NCI-H1417 treated with DMSO at 0.1 percent for 48 hours (cell line): ENCODE measurements at regions not wholly inside any gene's neighbourhood (a gene's known extent, or its start where the extent isn't known, plus 50 kb on each side); places are given as distances from the start of the nearest gene placed in this dataset.
"Not testable (repeated sequence)": the region's sequence is repeated elsewhere in the genome, so short reads cannot be mapped to it uniquely, and the experiment has no call there.

Source experiments
- DNase-seq: peaks from one replicate; lab custom pipeline; 2025; lab: John Stamatoyannopoulos, UW

DNA sequence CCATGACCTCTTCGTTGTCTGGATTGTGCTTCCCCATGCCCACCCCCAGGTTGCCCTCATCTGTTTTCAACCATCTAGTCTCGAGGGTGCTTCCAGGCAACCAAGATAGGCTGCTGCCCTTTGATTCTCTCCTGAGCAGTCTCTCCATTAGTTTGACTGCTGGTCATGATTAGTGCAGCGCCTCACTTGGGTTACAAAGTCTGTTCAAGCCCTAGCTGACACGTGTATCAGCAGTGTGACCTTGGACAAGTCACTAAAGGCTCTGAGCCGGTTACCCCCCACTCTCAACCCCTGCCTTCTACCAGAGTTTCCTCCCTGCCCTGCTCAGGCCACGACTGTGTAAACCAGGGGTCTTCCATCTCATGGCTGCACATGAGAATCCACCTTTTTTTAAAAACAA lies 185.3 kb upstream of the PWP1 start:
- no peak for DNase-seq

DNA sequence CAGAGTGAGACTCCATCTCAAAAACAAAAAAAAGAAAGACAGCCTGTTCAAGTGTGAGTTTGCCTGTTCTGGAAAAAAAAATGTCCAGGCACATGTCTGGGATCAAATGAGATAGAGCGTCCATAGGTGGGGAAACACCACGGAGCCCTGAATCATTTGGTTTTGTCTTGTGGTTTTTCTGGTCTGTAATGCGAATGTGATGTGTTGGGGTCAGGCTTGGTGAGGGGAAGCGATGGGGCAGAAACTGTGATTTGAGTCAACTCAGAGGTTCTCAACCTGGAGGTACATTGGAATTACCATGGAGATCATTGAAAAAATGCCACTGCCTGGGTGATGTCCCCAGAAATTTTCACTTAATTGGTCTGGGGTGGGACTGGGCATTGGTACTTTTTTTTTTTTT lies 183.9 kb upstream of the PWP1 start:
- DNase-seq: no peak

DNA sequence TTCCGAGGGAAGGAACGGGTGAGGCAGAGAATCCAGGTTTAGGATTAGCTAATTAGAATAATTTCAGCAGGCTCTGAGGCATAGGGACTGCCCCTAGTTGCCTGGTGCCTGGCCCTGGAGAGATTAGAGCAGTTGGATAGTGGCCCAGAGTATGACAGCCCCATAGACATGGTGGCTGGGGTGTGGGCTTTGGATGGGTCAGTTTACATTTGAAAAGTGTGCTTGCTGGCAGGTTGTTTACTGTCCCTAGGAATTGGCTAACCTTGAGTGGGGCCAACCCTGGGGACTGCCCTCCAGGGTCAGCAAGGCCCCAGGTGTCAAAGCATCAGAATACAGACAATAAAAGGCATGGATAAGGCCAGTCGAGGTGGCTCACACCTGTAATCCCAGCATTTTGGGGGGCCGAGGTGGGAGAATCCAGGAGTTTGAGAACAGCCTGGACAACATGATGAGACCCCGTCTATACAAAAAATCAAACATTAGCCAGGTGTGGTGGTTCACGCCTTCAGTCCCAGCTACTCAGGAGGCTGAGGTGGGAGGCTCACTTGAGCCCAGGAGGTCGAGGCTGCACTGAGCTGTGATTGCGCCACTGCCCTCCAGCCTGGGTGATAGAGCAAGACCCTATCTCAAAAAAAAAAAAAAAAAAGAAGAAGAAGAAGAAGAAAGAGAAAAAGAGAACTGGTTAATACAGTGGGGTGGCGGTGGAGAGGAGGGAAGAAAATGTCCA lies 182.3 kb upstream of the PWP1 start:
- DNase-seq: no peak

DNA sequence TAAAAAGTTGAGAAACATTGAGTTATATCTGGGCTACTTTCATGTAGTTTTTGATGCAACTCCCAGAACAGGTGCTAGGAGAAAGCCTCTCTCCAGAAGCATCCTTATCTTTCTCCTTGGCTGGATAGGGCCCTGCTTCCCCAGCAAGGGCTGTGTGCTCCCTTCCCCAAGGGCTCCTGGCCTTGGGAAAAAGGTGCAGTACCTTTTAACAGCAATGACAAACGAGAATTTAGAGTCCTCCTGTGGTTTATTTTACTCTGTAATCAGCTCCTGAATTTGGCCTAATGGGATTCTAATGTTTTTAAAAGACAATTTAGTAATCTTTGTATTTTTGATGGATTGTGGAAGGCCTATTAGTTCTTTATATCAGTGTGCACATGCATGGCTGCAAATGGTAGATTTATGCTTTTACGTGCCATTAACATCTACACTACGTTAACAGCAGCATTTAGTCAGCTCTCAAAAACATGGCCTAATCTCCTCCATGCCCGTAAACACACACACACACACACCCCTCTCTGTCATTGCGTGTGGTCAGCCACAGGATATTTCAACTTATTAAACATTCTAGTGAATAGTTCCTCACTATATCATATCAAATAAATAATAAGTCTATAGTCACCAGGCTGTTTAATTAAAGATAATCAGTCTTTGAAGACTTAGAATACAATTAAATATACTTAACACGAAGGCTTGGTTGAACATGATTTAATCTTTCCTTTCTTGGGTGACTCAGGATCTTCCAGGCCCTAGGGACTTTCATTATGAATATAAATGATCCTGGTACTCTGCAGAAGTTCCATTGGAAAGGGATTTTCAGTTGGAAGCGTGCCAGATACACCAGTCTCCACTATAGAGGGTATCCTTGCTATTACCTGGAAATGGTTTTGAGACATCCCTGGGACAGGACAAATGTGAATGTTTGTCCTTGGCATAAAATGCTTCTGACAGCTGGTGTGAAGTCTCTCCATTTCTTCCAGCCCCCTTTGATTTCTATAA lies 181.4 kb upstream of the PWP1 start:
- no peak for DNase-seq

DNA sequence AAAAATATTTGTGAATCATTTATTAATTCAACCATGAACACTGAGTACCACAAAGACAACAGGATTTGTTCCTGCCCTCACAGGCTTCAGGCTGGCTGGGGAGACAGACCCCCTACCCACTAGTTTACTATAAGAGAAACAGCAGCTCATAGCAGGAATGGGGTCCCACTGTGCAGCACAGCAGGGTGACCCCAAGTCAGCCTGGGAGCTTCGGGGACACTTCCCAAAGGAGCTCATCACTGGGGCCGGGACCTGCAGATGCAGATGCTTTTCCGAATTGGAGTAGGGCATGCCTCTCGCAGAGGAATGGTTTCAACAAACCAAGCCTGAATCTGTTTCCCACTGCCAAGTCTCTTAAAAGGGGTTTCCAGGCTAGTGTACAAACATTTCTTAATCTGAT lies 176.2 kb upstream of the PWP1 start:
- no peak for DNase-seq

DNA sequence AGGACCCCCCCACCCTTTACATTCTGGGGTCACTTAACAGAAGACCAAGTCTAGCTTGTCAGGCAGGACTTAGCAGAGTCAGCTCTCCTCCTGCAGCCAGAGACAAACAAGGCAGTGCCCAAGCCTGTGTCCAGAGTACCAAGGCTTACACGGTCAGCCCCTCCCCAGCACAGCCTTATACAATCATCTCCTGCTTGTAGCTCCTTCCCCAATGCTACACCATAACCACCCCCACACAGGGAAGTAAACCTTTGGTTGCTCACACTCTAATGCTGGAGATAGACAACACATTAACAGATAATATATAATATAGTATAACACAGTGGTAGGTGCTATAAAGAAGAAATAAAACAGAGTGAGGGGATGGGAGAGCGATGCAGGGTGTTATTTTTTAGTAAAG lies 175.4 kb upstream of the PWP1 start:
- DNase-seq: no peak

DNA sequence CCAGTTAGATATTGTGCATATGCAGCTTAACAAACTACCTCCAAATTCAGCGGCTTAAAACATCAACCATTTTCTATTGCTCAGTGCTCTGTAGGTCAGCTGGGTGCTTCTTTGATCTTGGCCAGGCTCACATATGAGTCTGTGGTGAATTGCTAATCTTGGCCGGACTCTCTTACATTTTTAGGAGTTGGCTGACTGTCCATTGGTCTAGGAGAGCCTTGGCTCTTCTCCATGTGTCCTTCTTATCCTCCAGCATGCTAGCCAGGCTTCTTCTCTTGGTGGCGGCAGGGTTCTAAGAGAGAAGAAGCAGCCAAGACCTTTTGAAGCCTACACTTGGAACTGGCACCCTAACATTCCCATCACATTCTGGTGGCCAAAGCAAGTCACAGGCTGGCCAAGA lies 174.3 kb upstream of the PWP1 start:
- DNase-seq: no peak

DNA sequence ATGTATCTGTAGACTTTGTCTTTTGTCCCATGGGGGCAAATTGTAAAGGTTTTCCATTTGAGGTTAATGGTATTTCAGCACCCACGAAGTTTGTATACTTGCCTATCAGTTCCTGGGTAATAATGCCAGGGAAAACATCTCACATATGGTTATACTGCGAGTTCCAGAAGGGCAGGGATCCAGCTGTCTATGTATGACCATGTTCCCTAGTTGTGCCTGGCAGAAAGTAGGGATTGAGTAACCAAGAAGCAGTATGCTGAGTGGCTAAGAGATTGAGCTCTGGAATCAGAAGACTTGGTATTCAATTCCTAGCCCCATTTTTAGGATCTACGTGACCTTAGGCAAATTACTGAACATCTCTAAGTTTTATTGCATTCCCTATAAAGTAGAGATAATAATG lies 173.2 kb upstream of the PWP1 start:
- DNase-seq: no peak

DNA sequence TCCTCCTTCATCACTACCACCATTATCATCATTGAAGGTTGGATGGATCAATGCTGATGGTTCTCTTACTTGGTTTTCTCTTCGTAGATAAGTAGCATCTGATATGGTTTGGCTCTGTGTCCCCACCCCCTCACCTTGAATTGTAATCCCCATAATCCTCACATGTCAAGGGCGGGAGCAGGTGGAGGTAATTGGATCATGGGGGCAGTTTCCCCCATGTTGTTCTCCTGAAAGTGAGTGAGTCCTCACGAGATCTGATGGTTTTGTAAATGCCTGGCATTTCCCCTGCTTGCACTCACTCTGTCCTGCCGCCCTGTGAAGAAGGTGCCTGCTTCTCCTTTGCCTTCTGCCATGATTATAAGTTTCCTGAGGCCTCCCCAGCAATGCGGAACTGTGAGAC lies 172.4 kb upstream of the PWP1 start:
- no peak for DNase-seq

DNA sequence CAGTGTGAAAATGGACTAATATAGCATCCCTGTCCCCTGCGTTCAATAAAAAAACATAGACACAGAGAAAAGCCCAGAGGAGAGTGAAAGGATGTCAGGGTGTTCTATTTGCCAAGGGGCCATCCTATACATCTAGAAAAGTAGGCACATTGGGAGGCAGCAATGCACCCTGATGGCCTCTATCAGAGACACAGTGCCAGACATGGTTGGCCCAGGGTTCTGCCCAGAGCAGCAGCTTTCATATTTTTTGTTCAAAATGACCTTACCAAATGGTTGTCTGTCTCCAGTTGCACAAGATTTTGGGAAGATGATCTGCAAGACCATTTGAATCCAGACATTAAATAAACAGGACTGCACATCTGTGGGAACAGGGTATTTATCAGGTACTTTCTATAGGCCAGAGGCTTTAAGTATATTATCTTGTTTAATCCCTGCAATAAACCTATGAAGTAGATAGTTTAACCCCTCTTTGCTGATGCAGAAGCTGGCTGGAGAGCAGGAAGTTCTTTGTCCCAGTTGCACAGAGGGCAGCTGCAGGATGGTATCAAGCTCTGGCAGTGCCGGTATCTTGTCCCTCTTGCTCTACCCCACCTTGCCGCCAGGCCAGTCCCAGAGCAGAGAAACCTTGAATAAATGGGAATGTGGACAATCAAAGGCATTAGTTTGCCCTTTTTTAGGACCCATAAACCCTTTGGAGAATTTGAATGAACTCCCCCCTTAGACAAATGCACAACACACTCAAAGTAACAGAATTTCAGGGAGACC lies 171.8 kb upstream of the PWP1 start:
- no peak for DNase-seq

DNA sequence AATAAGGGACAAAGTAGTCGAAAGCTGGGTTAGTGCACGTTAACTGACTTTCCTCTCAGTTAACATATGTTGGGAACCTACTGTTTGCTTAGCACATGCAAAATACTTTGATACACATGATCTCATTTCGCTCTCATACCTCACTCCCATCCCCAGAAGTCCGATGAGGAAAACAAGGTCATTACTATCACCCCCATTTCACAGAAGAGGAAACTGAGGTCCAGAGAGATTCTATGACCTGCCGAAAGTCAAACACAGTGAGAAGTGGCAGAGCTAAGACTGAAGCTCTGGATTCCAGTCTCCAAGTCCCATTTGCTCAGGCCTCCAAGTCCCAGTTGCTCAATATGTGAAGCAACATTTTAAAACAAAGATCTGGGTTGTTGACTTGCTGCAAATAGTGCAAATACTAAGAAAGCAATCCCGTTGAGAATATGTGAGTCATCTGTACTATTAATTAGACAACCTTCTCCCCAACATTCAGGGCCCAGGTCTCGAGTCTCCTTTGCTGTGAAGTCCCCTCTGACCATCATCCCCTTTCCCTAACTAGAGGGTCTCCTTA lies 170.6 kb upstream of the PWP1 start:
- DNase-seq: no peak

DNA sequence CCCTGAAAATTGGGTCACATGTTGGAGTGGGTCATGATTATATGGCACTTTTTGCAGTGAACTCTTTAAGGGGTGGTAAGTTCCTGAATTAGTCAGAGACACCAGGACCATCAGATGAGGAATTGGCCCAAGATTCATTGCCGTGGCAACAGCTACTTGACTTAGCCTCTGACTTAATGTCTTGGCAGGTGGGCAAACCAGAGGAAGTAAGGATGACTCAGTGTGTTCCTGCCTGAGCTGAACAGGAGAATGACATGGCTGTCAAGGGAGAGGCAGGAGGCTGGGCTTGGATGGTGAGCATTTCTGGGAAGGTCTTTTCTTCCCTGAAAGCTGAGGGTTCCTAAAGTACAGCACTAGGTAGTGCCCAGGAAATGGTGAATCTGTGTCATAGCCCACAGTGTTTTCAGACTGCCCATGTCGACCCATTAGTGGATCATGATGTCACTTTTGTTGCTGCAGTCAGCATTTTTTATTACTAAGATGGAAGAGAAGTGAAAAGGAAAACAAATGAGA lies 170.1 kb upstream of the PWP1 start:
- DNase-seq: no peak

DNA sequence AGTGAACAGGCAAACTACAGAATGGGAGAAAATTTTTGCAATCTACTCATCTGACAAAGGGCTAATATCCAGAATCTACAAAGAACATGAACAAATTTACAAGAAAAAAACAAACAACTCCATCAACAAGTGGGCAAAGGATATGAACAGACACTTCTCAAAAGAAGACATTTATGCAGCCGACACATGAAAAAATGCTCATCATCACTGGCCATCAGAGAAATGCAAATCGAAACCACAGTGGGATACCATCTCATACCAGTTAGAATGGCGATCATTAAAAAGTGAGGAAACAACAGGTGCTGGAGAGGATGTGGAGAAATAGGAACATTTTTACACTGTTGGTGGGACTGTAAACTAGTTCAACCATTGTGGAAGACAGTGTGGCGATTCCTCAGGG lies 167.8 kb upstream of the PWP1 start:
- DNase-seq: not testable (repeated sequence)

DNA sequence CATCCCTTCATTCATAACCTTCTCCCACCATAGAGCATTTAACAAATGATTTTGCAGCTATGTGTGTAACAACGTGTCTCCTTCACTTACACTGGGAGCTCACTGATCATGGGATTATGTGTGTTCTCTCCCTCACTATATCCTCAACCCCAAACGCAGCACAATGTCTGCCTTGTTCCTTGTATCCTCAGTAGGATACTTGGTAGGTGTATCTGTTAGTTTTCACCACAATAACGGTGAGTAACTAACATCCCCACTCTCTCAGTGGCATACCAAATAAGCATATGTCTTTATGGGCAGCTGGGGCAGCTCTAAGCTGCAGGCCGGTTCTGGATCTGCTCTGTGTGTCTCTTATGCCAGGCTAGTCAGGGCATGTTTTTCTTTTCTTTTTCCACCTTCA lies 166.7 kb upstream of the PWP1 start:
- no peak for DNase-seq

DNA sequence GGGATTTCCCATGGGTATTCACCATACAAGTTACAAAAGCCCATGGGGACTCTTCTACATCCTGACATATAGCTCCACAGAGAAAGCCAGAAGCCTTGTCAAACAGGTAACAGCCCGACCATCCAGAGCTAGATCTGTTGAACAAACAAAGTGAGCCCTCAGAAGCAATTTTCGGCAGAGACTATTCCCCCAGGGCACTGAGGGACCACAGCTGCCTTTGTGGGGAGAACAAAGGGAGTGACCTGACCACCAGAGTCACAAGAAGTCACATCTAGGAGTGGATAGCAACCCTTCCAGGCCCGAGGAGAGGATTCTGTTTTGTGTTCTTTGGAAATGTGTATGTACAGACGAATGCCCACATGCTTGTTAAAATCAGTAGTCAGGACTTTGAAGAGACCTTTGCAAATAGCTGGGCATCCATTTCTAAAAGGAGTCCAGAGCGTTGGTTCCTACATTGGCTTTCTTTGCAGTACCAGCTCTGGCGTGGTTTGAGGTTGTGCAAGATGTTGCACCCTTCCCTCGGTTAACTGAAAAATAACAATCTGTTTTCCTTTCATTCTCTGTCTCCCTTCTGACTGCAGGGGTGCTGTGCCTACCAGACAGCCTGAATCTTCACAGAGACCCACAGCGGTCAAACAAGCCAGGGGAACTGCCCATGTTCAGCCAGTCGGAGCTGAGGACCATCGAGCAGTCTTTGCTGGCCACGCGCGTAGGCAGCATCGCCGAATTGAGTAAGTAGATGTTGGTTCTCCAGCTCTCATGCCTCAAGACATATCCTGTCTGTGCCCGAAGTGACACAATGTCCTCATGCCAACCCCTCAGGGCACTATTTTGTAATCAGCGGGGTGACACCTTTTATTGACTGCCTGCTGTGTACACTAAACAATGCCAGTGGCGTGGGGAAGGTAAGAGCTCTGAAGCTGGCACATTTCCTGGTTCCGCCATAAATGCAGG lies 165.4 kb upstream of the PWP1 start:
- DNase-seq: no peak

DNA sequence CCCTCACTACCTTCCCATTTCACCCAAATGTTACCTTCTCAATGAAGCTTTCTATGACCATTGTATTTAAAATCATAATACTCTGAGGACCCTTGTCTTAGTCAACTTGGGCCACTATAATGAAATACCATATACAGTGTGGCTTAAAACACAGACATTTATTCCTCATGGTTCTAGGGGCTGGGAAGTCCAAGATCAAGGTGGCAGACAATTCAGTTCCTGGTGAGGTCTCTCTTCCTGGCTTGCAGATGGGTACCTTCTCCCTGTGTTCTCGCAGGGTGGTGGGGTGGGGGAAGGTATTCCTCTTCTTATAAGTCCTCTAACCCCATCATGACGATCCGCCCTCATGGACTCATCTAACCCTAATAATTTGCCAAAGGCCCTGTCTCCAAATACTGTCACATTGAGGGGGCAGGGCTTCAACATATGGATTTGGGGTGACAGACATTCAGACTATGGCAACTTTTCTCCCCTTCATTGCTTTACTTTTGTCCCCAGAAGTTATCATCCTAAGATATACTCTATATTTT lies 163.7 kb upstream of the PWP1 start:
- no peak for DNase-seq

DNA sequence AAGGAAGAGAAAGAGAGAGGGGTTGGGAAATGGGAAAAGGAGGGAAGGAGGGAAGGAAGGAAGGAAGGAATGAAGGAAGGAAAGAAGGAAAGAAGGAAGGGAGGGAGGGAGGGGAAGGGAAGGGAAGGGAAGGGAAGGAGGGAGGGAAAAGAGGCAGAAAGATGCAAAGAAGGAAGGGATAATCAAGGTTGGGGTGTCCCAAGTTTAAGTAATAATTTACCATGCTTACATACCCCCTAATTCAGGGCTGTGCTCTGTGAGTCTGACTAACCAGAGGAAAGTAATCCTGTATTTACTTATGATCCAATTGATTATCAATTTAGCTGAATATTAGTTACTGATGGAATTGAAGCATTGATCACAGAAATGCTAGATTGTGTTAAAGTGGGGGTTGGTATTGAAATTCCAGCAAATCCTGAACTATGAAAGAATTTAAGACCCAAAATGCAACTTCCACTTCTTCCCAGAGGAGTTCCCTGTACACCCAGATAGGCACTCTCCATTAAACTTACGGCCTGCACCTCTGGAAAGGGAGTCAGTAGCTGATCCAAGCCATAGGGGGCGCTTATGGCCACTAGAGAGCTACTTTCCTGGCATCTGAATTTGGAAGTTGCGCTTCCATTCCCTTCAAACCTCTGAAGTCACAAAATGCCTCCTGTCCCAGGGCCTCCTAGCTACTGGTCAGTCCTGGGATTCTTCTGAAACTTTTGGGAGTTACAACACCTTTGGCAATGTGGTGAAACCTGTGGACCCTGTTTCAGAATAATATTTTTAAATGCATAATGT lies 162.7 kb upstream of the PWP1 start:
- DNase-seq: no peak

DNA sequence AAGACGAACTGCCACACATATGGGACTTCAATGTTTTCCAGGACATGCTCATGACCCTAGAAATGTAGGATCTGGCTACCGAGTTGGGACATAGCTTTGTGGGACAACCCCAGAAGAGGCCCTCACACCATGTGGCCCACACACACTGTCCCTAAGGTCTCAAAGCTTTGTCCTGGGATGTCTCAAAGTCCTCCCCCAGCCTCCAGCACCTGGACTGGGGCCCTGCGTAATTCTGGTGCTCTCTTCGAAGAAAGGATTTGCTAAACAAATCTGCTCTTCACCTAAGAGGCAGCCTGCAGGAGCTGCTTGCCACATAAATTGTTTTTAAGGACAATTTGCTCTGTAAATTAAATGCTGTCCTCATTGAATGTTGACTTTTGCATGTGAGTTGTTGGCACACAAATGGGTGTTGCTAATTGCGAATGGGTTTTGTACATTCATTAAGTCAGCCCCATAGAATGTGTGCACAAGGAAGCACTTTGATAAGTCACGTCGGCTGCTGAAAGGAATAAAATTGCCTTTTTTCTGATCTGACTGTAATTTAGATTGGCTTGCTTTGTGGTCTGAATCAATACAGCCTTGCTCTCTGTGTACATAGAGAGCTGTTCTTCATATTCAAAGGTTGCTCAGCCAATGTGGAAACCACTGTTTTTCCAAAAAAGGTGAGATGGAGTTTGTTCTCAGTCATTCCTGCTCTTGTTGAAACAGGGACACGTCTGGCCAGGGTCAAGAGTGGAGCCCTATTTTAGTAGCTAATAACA lies 161.6 kb upstream of the PWP1 start:
- DNase-seq: peak; percentile 94
